Liver (tissue), 3 donors: ENCODE measurements at regions not wholly inside any gene's neighbourhood (a gene's known extent, or its start where the extent isn't known, plus 50 kb on each side); places are given as distances from the start of the nearest gene placed in this dataset.
"Not testable (repeated sequence)": the region's sequence is repeated elsewhere in the genome, so short reads cannot be mapped to it uniquely, and the experiment has no call there.

Experiments
- GABPA ChIP-seq, 2 donors: IDR thresholded peaks in 1 of 2; conservative IDR thresholded peaks in 1 of 2; 2 replicates each; pipeline ENCODE4 v1.6.1; 2016; ENCODE audit warnings: antibody characterized with exemption in 2 of 2, mild to moderate bottlenecking in 1 of 2, moderate library complexity in 1 of 2
- YY1 ChIP-seq: IDR thresholded peaks from 2 replicates; pipeline ENCODE4 v1.6.1; 2016; ENCODE audit warnings: antibody characterized with exemption, mild to moderate bottlenecking
- TF ChIP-seq, protein P1 (sequence below): fragments of 150-350 bp; IDR thresholded peaks from 2 replicates; pipeline ENCODE4 v1.5.1; 2017; ENCODE audit warnings: improper control_type of control experiment, low read depth, low read length; ENCODE audit not compliant: missing input control
- TF ChIP-seq, protein P2 (sequence below): IDR thresholded peaks from 2 replicates; pipeline ENCODE4 v1.6.1; 2016; ENCODE audit warnings: antibody characterized with exemption
- donor health status: healthy.
- donor health status: healthy.

DNA sequence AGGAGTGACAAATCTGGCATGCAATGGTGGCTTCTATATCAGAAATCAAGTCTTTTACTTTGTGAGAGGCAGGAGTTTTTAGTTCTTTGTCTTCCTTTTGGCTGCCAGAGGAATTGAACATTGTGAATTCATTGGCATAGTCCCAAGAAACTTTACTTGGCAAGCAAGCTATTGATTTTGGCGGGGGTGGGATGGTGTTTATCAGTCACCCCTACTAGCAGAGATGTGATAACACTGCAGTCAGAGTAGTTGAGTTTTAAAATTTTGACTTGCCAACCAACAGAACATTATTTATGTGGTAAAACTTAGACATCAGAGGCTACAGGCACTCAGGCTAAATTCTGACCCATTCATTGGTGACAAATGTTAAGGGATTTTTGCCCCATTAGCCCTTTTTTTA, 129.2 kb downstream of the FAM72B start:
- TF ChIP-seq, protein P1, sequence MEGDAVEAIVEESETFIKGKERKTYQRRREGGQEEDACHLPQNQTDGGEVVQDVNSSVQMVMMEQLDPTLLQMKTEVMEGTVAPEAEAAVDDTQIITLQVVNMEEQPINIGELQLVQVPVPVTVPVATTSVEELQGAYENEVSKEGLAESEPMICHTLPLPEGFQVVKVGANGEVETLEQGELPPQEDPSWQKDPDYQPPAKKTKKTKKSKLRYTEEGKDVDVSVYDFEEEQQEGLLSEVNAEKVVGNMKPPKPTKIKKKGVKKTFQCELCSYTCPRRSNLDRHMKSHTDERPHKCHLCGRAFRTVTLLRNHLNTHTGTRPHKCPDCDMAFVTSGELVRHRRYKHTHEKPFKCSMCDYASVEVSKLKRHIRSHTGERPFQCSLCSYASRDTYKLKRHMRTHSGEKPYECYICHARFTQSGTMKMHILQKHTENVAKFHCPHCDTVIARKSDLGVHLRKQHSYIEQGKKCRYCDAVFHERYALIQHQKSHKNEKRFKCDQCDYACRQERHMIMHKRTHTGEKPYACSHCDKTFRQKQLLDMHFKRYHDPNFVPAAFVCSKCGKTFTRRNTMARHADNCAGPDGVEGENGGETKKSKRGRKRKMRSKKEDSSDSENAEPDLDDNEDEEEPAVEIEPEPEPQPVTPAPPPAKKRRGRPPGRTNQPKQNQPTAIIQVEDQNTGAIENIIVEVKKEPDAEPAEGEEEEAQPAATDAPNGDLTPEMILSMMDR: not testable (repeated sequence)
- TF ChIP-seq, protein P2, sequence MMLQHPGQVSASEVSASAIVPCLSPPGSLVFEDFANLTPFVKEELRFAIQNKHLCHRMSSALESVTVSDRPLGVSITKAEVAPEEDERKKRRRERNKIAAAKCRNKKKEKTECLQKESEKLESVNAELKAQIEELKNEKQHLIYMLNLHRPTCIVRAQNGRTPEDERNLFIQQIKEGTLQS: not testable (repeated sequence)
- not testable (repeated sequence) for TF ChIP-seq YY1; GABPA (IDR thresholded peaks at IDR 0.05 in 1 of 2, conservative IDR thresholded peaks at IDR 0.05 in 1 of 2)
